ENCODE measurements at regions not wholly inside any gene's neighbourhood (a gene's known extent, or its start where the extent isn't known, plus 50 kb on each side); places are given as distances from the start of the nearest gene placed in this dataset.

- no peaks in the 10 kb centered on the region for H3K9me3 ChIP-seq (ENCODE audit: control insufficient read depth in 2 of 3, low read length in 3 of 3)
- Mint-ChIP-seq H3K4me1 (no peaks in the 10 kb centered on the region), H3K27me3 (peaks cover 0 to 6% (median 0%) of the 10 kb centered on the region in 5 donors), H3K27ac (no peak overlapping the region), H3K4me3 (no peak overlapping the region), H3K9me3 (peaks cover 2 to 18% (median 7%) of the 10 kb centered on the region in 11 donors), H3K36me3 (peaks cover 0 to 5% (median 0%) of the 10 kb centered on the region in 5 donors)
- no peaks in the 10 kb centered on the region for H3K36me3 ChIP-seq (ENCODE audit: control insufficient read depth in 2 of 3, insufficient read depth in 3 of 3, low read length in 3 of 3)
- no peak for DNase-seq
- no peak overlapping the region for H3K27ac ChIP-seq (ENCODE audit: low read depth, low read length)
- CTCF ChIA-PET = no interaction called here
- POLR2A ChIA-PET = interaction anchor here (0.6 kb wide), 1 partner anchor 9 kb away, joined by 3 read pairs; no protein-coding TSS in a partner anchor
- intact Hi-C loops (cut with micrococcal nuclease) = no loop called here
- no peaks in the 10 kb centered on the region for H3K4me1 ChIP-seq (ENCODE audit: control insufficient read depth in 2 of 2, insufficient read depth in 2 of 2, low read length in 2 of 2)
- no peaks in the 10 kb centered on the region for H3K27me3 ChIP-seq (ENCODE audit: control insufficient read depth in 2 of 2, insufficient read depth in 2 of 2, low read length in 2 of 2)
- H3K4me3 ChIP-seq (ENCODE audit: low read length) = no peak overlapping the region
- ATAC-seq = no peak
Measured at GRCh38 chr1:88043834-88044233, 640.2 kb upstream of the PKN2 start.

GRCh38 chr1:88052167-88052566, 631.9 kb upstream of the PKN2 start:
- H3K4me3 ChIP-seq (ENCODE audit: low read length) = no peak overlapping the region
- no peak overlapping the region for H3K27ac ChIP-seq (ENCODE audit: low read depth, low read length)
- H3K36me3 ChIP-seq (ENCODE audit: control insufficient read depth in 2 of 3, insufficient read depth in 3 of 3, low read length in 3 of 3) = no peaks in the 10 kb centered on the region
- H3K4me1 Mint-ChIP-seq = no peaks in the 10 kb centered on the region
- no peak for ATAC-seq
- H3K9me3 Mint-ChIP-seq = peaks cover 0 to 2% (median 0%) of the 10 kb centered on the region in 11 donors
- ChIA-PET POLR2A (no interaction called here), CTCF (no interaction called here)
- no peaks in the 10 kb centered on the region for H3K36me3 Mint-ChIP-seq
- no peak overlapping the region for H3K4me3 Mint-ChIP-seq
- H3K9me3 ChIP-seq (ENCODE audit: control insufficient read depth in 2 of 3, low read length in 3 of 3) = no peaks in the 10 kb centered on the region
- no peak for DNase-seq
- intact Hi-C loops (cut with micrococcal nuclease) = no loop called here
- H3K4me1 ChIP-seq (ENCODE audit: control insufficient read depth in 2 of 2, insufficient read depth in 2 of 2, low read length in 2 of 2) = no peaks in the 10 kb centered on the region
- H3K27me3 ChIP-seq (ENCODE audit: control insufficient read depth in 2 of 2, insufficient read depth in 2 of 2, low read length in 2 of 2) = no peaks in the 10 kb centered on the region
- peaks cover 0 to 4% (median 0%) of the 10 kb centered on the region in 5 donors for H3K27me3 Mint-ChIP-seq
- H3K27ac Mint-ChIP-seq = no peak overlapping the region

- H3K4me3 Mint-ChIP-seq = no peak overlapping the region
- Histone ChIP-seq H3K27ac (ENCODE audit: low read depth, low read length) (no peak overlapping the region), H3K9me3 (ENCODE audit: control insufficient read depth in 2 of 3, low read length in 3 of 3) (no peaks in the 10 kb centered on the region), H3K4me1 (ENCODE audit: control insufficient read depth in 2 of 2, insufficient read depth in 2 of 2, low read length in 2 of 2) (no peaks in the 10 kb centered on the region), H3K4me3 (ENCODE audit: low read length) (no peak overlapping the region), H3K36me3 (ENCODE audit: control insufficient read depth in 2 of 3, insufficient read depth in 3 of 3, low read length in 3 of 3) (no peaks in the 10 kb centered on the region), H3K27me3 (ENCODE audit: control insufficient read depth in 2 of 2, insufficient read depth in 2 of 2, low read length in 2 of 2) (no peaks in the 10 kb centered on the region)
- ATAC-seq (no peak), DNase-seq (no peak)
- H3K27me3 Mint-ChIP-seq = peaks cover 0 to 4% (median 0%) of the 10 kb centered on the region in 5 donors
- H3K9me3 Mint-ChIP-seq = peaks cover 0 to 2% (median 0%) of the 10 kb centered on the region in 11 donors
- CTCF ChIA-PET = no interaction called here
- H3K4me1 Mint-ChIP-seq = no peaks in the 10 kb centered on the region
- intact Hi-C loops (cut with micrococcal nuclease) = no loop called here
- no peaks in the 10 kb centered on the region for H3K36me3 Mint-ChIP-seq
- no peak overlapping the region for H3K27ac Mint-ChIP-seq
- POLR2A ChIA-PET = no interaction called here
Measured at GRCh38 chr1:88053065-88053464, 631.0 kb upstream of the PKN2 start.

GRCh38 chr1:88056881-88057280, 627.2 kb upstream of the PKN2 start:
- Mint-ChIP-seq H3K27me3 (peaks cover 0 to 4% (median 0%) of the 10 kb centered on the region in 5 donors), H3K36me3 (no peaks in the 10 kb centered on the region), H3K4me3 (no peak overlapping the region), H3K27ac (no peak overlapping the region), H3K9me3 (peaks cover 0 to 2% (median 0%) of the 10 kb centered on the region in 11 donors), H3K4me1 (no peaks in the 10 kb centered on the region)
- no peaks in the 10 kb centered on the region for H3K27me3 ChIP-seq (ENCODE audit: control insufficient read depth in 2 of 2, insufficient read depth in 2 of 2, low read length in 2 of 2)
- no peak for ATAC-seq
- POLR2A ChIA-PET = no interaction called here
- H3K27ac ChIP-seq (ENCODE audit: low read depth, low read length) = no peak overlapping the region
- H3K4me1 ChIP-seq (ENCODE audit: control insufficient read depth in 2 of 2, insufficient read depth in 2 of 2, low read length in 2 of 2) = no peaks in the 10 kb centered on the region
- no peak overlapping the region for H3K4me3 ChIP-seq (ENCODE audit: low read length)
- CTCF ChIA-PET = no interaction called here
- H3K36me3 ChIP-seq (ENCODE audit: control insufficient read depth in 2 of 3, insufficient read depth in 3 of 3, low read length in 3 of 3) = no peaks in the 10 kb centered on the region
- no peak for DNase-seq
- H3K9me3 ChIP-seq (ENCODE audit: control insufficient read depth in 2 of 3, low read length in 3 of 3) = no peaks in the 10 kb centered on the region
- intact Hi-C loops (cut with micrococcal nuclease) = no loop called here

- H3K4me1 ChIP-seq (ENCODE audit: control insufficient read depth in 2 of 2, insufficient read depth in 2 of 2, low read length in 2 of 2) = no peaks in the 10 kb centered on the region
- H3K27me3 ChIP-seq (ENCODE audit: control insufficient read depth in 2 of 2, insufficient read depth in 2 of 2, low read length in 2 of 2) = no peaks in the 10 kb centered on the region
- no peaks in the 10 kb centered on the region for H3K36me3 ChIP-seq (ENCODE audit: control insufficient read depth in 2 of 3, insufficient read depth in 3 of 3, low read length in 3 of 3)
- POLR2A ChIA-PET = no interaction called here
- Mint-ChIP-seq H3K9me3 (peaks cover 0 to 2% (median 0%) of the 10 kb centered on the region in 11 donors), H3K4me3 (no peak overlapping the region), H3K27ac (no peak overlapping the region), H3K4me1 (no peaks in the 10 kb centered on the region), H3K36me3 (no peaks in the 10 kb centered on the region), H3K27me3 (peaks cover 0 to 4% (median 0%) of the 10 kb centered on the region in 5 donors)
- H3K4me3 ChIP-seq (ENCODE audit: low read length) = no peak overlapping the region
- no peak for DNase-seq
- CTCF ChIA-PET = no interaction called here
- H3K9me3 ChIP-seq (ENCODE audit: control insufficient read depth in 2 of 3, low read length in 3 of 3) = no peaks in the 10 kb centered on the region
- H3K27ac ChIP-seq (ENCODE audit: low read depth, low read length) = no peak overlapping the region
- no peak for ATAC-seq
- intact Hi-C loops (cut with micrococcal nuclease) = no loop called here
Measured at GRCh38 chr1:88058205-88058604, 625.9 kb upstream of the PKN2 start.

- intact Hi-C loops (cut with micrococcal nuclease) = loop anchor here (2.0 kb wide), 2 partner anchors 767 to 929 kb away; no protein-coding TSS in a partner anchor
- no peaks in the 10 kb centered on the region for H3K4me1 ChIP-seq (ENCODE audit: control insufficient read depth in 2 of 2, insufficient read depth in 2 of 2, low read length in 2 of 2)
- Mint-ChIP-seq H3K4me3 (no peak overlapping the region), H3K4me1 (no peaks in the 10 kb centered on the region), H3K36me3 (no peaks in the 10 kb centered on the region), H3K9me3 (no peaks in the 10 kb centered on the region), H3K27ac (no peak overlapping the region), H3K27me3 (peaks cover 0 to under 1% (median 0%) of the 10 kb centered on the region in 5 donors)
- no peak for DNase-seq
- H3K27ac ChIP-seq (ENCODE audit: low read depth, low read length) = no peak overlapping the region
- no peaks in the 10 kb centered on the region for H3K27me3 ChIP-seq (ENCODE audit: control insufficient read depth in 2 of 2, insufficient read depth in 2 of 2, low read length in 2 of 2)
- ATAC-seq = no peak
- ChIA-PET POLR2A (no interaction called here), CTCF (no interaction called here)
- no peak overlapping the region for H3K4me3 ChIP-seq (ENCODE audit: low read length)
- no peaks in the 10 kb centered on the region for H3K36me3 ChIP-seq (ENCODE audit: control insufficient read depth in 2 of 3, insufficient read depth in 3 of 3, low read length in 3 of 3)
- no peaks in the 10 kb centered on the region for H3K9me3 ChIP-seq (ENCODE audit: control insufficient read depth in 2 of 3, low read length in 3 of 3)
Measured at GRCh38 chr1:88060112-88060673, 623.9 kb upstream of the PKN2 start.

- no peaks in the 10 kb centered on the region for H3K27me3 ChIP-seq (ENCODE audit: control insufficient read depth in 2 of 2, insufficient read depth in 2 of 2, low read length in 2 of 2)
- no peaks in the 10 kb centered on the region for H3K36me3 Mint-ChIP-seq
- no peaks in the 10 kb centered on the region for H3K4me1 Mint-ChIP-seq
- intact Hi-C loops (cut with micrococcal nuclease) = loop anchor here (1.0 to 2.0 kb wide), 3 partner anchors 733 to 930 kb away; partner anchors contain the start of gene LMO4 (in 1 of the 2)
- ChIA-PET POLR2A (no interaction called here), CTCF (interaction anchor here (1.1 kb wide), 1 partner anchor 734 kb away, joined by 4 read pairs; no protein-coding TSS in a partner anchor)
- H3K4me3 ChIP-seq (ENCODE audit: low read length) = no peak overlapping the region
- H3K9me3 ChIP-seq (ENCODE audit: control insufficient read depth in 2 of 3, low read length in 3 of 3) = no peaks in the 10 kb centered on the region
- no peak for DNase-seq
- H3K27me3 Mint-ChIP-seq = no peaks in the 10 kb centered on the region
- H3K4me1 ChIP-seq (ENCODE audit: control insufficient read depth in 2 of 2, insufficient read depth in 2 of 2, low read length in 2 of 2) = no peaks in the 10 kb centered on the region
- H3K27ac Mint-ChIP-seq = no peak overlapping the region
- ATAC-seq = no peak
- no peak overlapping the region for H3K4me3 Mint-ChIP-seq
- H3K27ac ChIP-seq (ENCODE audit: low read depth, low read length) = no peak overlapping the region
- H3K9me3 Mint-ChIP-seq = no peaks in the 10 kb centered on the region
- no peaks in the 10 kb centered on the region for H3K36me3 ChIP-seq (ENCODE audit: control insufficient read depth in 2 of 3, insufficient read depth in 3 of 3, low read length in 3 of 3)
Measured at GRCh38 chr1:88060750-88061491, 623.2 kb upstream of the PKN2 start.
